MM.1S (cell line): ENCODE measurements at regions not wholly inside any gene's neighbourhood (a gene's known extent, or its start where the extent isn't known, plus 50 kb on each side); places are given as distances from the start of the nearest gene placed in this dataset.

Experiments used
- DNase-seq: peaks from one replicate; pipeline ENCODE4 v3.0.0-alpha.2; 2015
- H2AFZ ChIP-seq: fragments of 300-600 bp; sonication (generic); 2 replicates; pipeline ENCODE4 v1.6.0; 2016; ENCODE audit warnings: antibody characterized with exemption, low read length
- H3F3A ChIP-seq: fragments of 300-600 bp; sonication (generic); 2 replicates; pipeline ENCODE4 v1.6.1; 2016; ENCODE audit warnings: mild to moderate bottlenecking, antibody characterized with exemption, low read length, moderate library complexity, mixed read lengths; ENCODE audit not compliant: insufficient read depth
- H3K27ac ChIP-seq: fragments of 300-600 bp; sonication (generic); 2 replicates; pipeline ENCODE4 v1.5.1; 2016; ENCODE audit warnings: mild to moderate bottlenecking, low read length
- H3K27me3 ChIP-seq: fragments of 300-600 bp; sonication (generic); replicated peaks from 2 replicates; pipeline ENCODE4 v1.6.0; 2016; ENCODE audit warnings: low read length; ENCODE audit not compliant: insufficient read depth
- H3K36me3 ChIP-seq: fragments of 300-600 bp; sonication (generic); replicated peaks from 2 replicates; pipeline ENCODE4 v1.6.1; 2016; ENCODE audit warnings: mild to moderate bottlenecking, low read length, mixed read lengths; ENCODE audit not compliant: insufficient read depth
- H3K4me1 ChIP-seq: fragments of 300-600 bp; sonication (generic); 2 replicates; pipeline ENCODE4 v1.6.1; 2016; ENCODE audit warnings: low read length, mixed read lengths
- H3K4me2 ChIP-seq: fragments of 300-600 bp; sonication (generic); 2 replicates; pipeline ENCODE4 v1.6.0; 2016; ENCODE audit warnings: low read depth, low read length
- H3K4me3 ChIP-seq: fragments of 300-600 bp; sonication (generic); 2 replicates; pipeline ENCODE4 v1.5.1; 2016; ENCODE audit warnings: low read length, mixed read lengths
- H3K79me2 ChIP-seq: fragments of 300-600 bp; sonication (generic); 2 replicates; pipeline ENCODE4 v1.6.1; 2016; ENCODE audit warnings: mixed run types, low read length, mixed read lengths
- H3K9ac ChIP-seq: fragments of 300-600 bp; sonication (generic); 2 replicates; pipeline ENCODE4 v1.6.1; 2016; ENCODE audit warnings: low read length, mixed read lengths
- H3K9me2 ChIP-seq: fragments of 300-600 bp; sonication (generic); replicated peaks from 2 replicates; pipeline ENCODE4 v1.6.1; 2016; ENCODE audit warnings: mild to moderate bottlenecking, low read length, mixed read lengths; ENCODE audit not compliant: insufficient read depth
- H3K9me3 ChIP-seq: fragments of 300-600 bp; sonication (generic); replicated peaks from 2 replicates; pipeline ENCODE4 v1.6.1; 2016; ENCODE audit warnings: mild to moderate bottlenecking, low read length, mixed read lengths; ENCODE audit not compliant: insufficient read depth
- H4K20me1 ChIP-seq: fragments of 300-600 bp; sonication (generic); 2 replicates; pipeline ENCODE4 v1.6.1; 2016; ENCODE audit warnings: mild to moderate bottlenecking, low read length, moderate library complexity, mixed read lengths; ENCODE audit not compliant: insufficient read depth
- EZH2 ChIP-seq: fragments of 300-600 bp; sonication (generic); optimal IDR thresholded peaks from 2 replicates; pipeline ENCODE3; 2017; ENCODE audit warnings: low read depth, mild to moderate bottlenecking, antibody characterized with exemption, low read length, mixed read lengths
- EZH2phosphoT487 ChIP-seq: fragments of 300-600 bp; sonication (generic); IDR thresholded peaks from 2 replicates; pipeline ENCODE4 v1.6.1; 2018; ENCODE audit warnings: antibody characterized with exemption, low read length
- TF ChIP-seq, protein P1 (sequence below): fragments of 300-600 bp; sonication (generic); IDR thresholded peaks from 2 replicates; pipeline ENCODE4 v1.5.1; 2016; ENCODE audit warnings: antibody characterized with exemption, low read length, mixed read lengths

DNA sequence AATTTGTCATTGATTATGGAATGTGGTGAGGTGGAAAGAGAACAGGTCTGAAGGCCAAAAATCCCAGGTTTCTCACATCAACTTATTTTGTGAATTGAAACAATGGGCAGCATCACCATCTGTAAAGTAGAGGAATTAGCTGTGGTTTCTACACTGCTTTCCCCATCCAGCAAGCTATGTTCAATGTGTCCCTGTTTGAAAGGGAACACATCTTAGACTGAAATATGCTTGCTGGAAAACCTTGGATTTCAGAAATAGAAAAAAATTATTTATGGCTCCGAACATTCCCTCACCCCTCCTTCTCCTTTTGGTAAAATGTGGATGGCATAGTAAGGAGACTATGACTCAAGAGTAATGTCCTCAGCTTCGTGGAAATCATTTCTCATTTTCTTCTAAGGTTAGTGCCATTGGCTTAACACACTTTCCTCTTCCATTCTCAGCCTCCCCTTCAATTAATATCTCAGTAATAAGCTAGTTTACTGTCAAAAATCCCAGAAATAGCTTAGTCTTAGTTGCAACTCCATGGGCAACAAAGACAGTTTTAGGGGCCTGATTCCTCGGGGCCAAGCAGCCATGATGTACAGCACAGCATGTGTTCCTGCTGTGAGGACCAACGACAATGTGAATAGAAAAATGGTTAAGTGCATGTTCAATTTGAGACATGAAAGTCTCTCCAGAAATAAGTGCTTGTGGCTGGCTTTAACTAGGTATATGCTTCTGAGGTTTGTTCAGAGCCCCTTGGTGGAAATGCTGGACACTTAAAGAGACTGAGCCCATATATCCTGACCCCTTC is 205.8 kb upstream of the SLC38A2 start:
- no peak overlapping the region for H3K27ac ChIP-seq
- H3K9ac ChIP-seq = no peak overlapping the region
- H3K4me2 ChIP-seq = peak overlapping the region; percentile 11; the same call in 1 of the 2 replicates
- no peaks in the 10 kb centered on the region for H3F3A ChIP-seq
- no peaks in the 10 kb centered on the region for H3K27me3 ChIP-seq
- H3K79me2 ChIP-seq = no peaks in the 10 kb centered on the region
- H3K9me2 ChIP-seq = no peaks in the 10 kb centered on the region
- peak overlapping the region; percentile 49; the same call in 1 of the 2 replicates for H2AFZ ChIP-seq
- H4K20me1 ChIP-seq = no peaks in the 10 kb centered on the region
- peaks cover 17% of the 10 kb centered on the region for H3K4me1 ChIP-seq
- no peak overlapping the region for H3K4me3 ChIP-seq
- no peak for DNase-seq
- no peaks in the 10 kb centered on the region for H3K9me3 ChIP-seq
- no peaks in the 10 kb centered on the region for H3K36me3 ChIP-seq
- TF ChIP-seq EZH2phosphoT487 = no peak
- TF ChIP-seq, protein P1, sequence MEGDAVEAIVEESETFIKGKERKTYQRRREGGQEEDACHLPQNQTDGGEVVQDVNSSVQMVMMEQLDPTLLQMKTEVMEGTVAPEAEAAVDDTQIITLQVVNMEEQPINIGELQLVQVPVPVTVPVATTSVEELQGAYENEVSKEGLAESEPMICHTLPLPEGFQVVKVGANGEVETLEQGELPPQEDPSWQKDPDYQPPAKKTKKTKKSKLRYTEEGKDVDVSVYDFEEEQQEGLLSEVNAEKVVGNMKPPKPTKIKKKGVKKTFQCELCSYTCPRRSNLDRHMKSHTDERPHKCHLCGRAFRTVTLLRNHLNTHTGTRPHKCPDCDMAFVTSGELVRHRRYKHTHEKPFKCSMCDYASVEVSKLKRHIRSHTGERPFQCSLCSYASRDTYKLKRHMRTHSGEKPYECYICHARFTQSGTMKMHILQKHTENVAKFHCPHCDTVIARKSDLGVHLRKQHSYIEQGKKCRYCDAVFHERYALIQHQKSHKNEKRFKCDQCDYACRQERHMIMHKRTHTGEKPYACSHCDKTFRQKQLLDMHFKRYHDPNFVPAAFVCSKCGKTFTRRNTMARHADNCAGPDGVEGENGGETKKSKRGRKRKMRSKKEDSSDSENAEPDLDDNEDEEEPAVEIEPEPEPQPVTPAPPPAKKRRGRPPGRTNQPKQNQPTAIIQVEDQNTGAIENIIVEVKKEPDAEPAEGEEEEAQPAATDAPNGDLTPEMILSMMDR = no peak
- no peak for TF ChIP-seq EZH2

DNA sequence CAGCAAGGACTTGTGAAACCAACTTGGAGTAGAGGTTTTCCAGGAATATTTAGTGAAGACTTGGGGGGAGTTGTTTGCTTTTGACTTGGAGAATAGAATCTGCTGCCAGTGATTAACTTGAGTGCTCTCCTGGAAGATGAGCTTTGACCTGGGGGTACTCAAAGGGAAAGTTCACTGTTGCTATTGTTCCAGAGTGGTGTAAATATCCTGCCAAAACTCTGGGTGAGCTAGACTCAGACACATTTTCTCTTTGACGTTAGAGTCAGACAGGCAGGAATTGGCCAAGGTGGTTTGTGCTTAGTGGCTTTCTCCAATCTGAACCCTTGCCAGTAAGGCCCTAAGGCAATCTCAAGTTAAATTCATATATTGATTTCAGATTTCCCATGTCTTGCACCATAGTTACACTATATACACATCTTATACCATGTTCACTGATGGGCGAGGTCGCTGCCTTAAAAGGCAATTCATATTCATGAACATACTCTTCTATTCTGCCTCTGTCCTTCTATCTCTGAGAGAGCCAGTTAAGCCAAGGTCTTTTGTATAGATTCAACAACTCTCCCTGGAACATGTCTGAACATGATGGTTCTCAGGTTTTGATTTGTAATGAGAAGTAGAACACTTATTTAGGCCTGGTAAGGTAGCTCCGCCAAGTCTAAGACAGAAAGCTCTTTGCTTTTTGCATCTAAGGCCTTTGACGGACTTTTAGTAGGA is 204.6 kb upstream of the SLC38A2 start:
- H3K4me2 ChIP-seq = no peak overlapping the region
- no peak for DNase-seq
- H3K79me2 ChIP-seq = no peaks in the 10 kb centered on the region
- H3F3A ChIP-seq = no peaks in the 10 kb centered on the region
- no peak overlapping the region for H3K9ac ChIP-seq
- H3K27me3 ChIP-seq = no peaks in the 10 kb centered on the region
- H4K20me1 ChIP-seq = no peaks in the 10 kb centered on the region
- no peaks in the 10 kb centered on the region for H3K36me3 ChIP-seq
- H2AFZ ChIP-seq = no peak overlapping the region
- no peak overlapping the region for H3K27ac ChIP-seq
- peaks cover 17% of the 10 kb centered on the region for H3K4me1 ChIP-seq
- H3K9me3 ChIP-seq = no peaks in the 10 kb centered on the region
- no peaks in the 10 kb centered on the region for H3K9me2 ChIP-seq
- TF ChIP-seq EZH2phosphoT487 (no peak), EZH2 (no peak)
- TF ChIP-seq, protein P1 = no peak
- no peak overlapping the region for H3K4me3 ChIP-seq

DNA sequence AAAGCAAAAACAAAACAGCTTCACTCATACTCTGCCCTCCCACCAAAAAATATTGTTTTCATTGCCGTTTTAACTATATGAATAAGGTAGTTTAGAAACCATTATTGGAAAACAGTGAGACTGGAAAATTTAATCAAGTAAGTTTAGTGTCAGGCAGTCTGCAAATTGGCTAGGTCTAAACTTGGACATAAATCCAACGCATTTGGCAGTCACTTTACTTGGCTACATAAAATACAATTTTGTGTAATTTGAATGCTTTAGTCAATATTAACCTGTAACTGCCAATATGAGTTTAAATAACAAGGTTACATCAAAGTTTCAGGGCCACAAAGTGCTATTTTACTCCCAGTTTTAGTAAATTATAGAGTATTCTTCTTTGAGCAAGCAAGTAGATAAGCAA is 202.3 kb upstream of the SLC38A2 start:
- Histone ChIP-seq H3K9ac (no peak overlapping the region), H3K4me2 (no peak overlapping the region), H3K9me2 (no peaks in the 10 kb centered on the region), H3K36me3 (no peaks in the 10 kb centered on the region), H3F3A (no peaks in the 10 kb centered on the region), H3K27ac (no peak overlapping the region), H4K20me1 (no peaks in the 10 kb centered on the region), H2AFZ (no peak overlapping the region), H3K27me3 (no peaks in the 10 kb centered on the region), H3K4me1 (peaks cover 31% of the 10 kb centered on the region), H3K9me3 (no peaks in the 10 kb centered on the region), H3K79me2 (no peaks in the 10 kb centered on the region), H3K4me3 (no peak overlapping the region)
- no peak for TF ChIP-seq EZH2phosphoT487
- TF ChIP-seq, protein P1 = no peak
- TF ChIP-seq EZH2 = no peak
- DNase-seq = no peak
